NOMO-1 (cell line): ENCODE measurements at regions not wholly inside any gene's neighbourhood (a gene's known extent, or its start where the extent isn't known, plus 50 kb on each side); places are given as distances from the start of the nearest gene placed in this dataset.
A peak's percentile ranks its signal among the peaks of the same experiment; 100 is the strongest.
"Not testable (repeated sequence)": the region's sequence is repeated elsewhere in the genome, so short reads cannot be mapped to it uniquely, and the experiment has no call there.

ENCODE experiments used
- DNase-seq, 2 experiments: peaks; one replicate each; lab custom pipeline; 2025; ENCODE audit not compliant: unreplicated experiment in 2 of 2; lab: John Stamatoyannopoulos, UW

- DNase-seq: not testable (repeated sequence)
These were observed 222.4 kb downstream of the ERMARD start for GRCh38 chr6:169973588-169974467.

- DNase-seq: no peak
These were observed 221.3 kb downstream of the ERMARD start for GRCh38 chr6:169972736-169973135.

DNA sequence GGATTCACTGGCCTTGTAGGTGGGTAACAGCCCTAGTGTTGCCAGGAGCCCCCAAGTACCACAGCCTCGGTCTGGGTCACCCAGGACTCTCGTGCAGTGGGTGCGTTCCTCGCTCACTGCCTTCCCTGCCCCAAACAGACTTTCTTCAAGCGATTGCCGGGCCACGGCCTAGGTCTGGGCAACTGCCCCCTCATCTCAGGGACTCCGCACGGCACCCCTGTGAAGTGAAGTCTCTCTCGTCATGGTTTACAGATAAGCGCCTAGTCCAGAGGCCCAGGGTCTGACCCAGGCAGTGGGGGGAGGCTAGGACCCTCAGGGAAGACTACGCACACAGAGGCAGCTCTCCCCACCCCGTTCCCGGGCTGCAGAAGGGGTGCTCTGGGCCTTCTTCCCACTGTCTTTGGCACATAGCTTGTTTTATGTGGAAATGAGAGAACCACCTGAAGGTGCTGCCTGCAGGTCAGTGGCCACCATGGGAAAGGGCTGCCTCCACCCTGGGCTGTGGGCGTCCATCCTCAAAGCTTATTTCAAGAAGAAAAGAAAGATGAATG is 220.8 kb downstream of the ERMARD start:
- no peak for DNase-seq

GRCh38 chr6:169971081-169971861 is 219.8 kb downstream of the ERMARD start:
- DNase-seq: no peak

DNA sequence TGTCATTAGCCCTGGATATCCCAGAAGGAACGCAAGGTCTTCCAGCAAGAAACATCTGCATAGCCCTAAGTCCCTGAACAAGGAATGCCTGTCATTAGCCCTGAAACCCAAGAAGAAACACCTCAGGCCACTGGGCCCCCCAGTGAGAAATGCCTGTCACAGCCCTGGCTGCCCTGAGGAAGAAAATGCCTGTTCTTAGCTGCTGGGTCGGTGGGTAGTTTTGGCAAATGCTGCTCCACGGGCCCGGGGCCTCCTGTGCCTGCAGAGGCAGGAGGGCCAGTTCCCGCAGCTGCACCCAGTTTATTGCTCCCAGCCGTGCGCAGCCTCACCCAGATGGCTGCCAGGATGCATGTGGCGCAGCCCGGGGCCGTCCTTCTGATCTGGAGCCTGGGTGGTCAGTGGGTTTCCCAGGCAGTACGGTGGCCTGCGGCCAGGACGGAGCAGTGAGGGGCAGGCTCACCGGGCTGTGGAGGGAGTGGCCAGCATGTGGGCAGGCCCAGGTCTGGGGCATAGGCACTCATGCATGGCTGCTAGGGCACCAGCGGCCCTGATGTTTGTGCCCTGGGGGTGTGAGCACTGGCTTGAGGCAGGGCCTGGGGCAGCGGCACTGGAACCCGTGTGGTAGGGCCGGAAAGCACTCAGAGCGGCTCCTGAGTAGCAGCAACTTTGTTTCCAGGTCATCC is 219.0 kb downstream of the ERMARD start:
- DNase-seq: no peak

DNA sequence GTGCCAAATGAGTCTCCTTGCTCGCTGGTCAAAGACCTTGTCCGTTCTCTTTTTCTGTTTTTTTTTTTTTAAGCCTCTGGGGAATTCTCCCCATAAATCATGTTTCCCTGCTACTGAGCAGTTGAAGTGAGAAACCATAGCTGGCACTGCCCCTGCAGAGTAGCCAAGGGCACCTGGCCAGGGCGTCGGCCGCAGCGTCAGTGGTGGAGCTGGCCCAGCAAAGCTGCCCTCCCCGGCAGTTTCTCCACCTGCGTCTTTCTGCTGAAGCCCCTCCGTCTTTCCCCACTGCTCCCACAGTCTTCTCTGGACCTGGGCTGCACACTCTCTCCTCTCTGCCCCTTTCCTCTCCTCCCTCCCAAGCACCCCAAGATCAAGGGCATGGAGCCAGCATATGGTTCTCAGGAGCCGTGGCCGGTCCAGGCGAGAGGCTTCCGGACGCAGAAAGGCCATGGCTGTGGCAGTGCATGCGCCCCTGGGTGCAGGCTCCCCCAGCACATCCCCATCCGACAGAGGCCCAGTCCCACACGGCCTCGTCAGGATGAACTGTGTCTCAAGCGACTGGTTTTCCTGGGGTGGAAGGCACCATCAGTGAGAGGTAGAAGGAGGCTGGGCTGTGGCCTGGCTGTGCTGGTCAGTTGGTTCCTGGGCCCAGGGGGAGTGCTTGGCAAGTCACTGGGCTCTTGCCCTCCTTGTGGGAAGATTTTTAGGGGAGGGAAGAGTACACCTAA is 218.1 kb downstream of the ERMARD start:
- DNase-seq: no peak

DNA sequence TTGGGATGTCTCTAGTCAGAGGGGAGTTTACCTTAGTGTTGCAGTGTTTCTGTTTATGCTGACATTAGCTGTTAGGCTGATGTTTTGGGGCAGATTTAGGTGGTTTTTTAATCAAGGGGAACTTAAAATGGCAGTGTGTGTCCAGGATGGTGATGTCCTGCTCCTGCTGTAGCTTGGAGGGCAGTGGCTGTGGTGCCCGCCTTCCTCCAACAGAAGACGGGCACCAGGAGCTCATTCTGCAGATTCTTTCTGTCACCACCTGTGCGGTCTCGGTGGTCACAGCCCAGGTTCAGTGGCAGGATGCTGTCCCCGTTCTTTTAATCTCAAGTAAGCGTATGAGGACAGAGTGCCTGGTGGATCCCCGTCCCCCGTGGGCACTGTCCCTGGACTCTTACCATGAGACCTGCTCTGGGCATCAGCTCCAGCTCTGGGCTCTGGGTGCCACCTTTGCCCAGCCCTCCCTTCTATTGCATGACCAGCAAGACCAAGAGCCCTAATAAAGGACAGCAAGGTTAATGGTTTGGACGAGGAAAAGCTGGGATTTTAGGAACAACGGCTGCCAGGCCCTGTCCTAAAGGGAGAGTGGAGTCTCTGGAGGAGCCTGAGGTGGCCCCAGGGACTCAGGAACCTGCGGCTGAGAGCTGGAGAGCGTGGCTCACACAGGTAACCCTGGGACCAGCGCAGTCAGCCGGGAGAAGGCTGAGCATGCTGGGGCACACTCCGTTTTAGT is 217.3 kb downstream of the ERMARD start:
- no peak for DNase-seq

- DNase-seq: no peak
These were observed 216.3 kb downstream of the ERMARD start for GRCh38 chr6:169967687-169968086.

GRCh38 chr6:169966312-169967181 is 215.1 kb downstream of the ERMARD start:
- DNase-seq: no peak

- no peak for DNase-seq
These were observed 214.4 kb downstream of the ERMARD start for GRCh38 chr6:169965657-169966311.

- DNase-seq: no peak
These were observed 213.8 kb downstream of the ERMARD start for GRCh38 chr6:169965239-169965638.

DNA sequence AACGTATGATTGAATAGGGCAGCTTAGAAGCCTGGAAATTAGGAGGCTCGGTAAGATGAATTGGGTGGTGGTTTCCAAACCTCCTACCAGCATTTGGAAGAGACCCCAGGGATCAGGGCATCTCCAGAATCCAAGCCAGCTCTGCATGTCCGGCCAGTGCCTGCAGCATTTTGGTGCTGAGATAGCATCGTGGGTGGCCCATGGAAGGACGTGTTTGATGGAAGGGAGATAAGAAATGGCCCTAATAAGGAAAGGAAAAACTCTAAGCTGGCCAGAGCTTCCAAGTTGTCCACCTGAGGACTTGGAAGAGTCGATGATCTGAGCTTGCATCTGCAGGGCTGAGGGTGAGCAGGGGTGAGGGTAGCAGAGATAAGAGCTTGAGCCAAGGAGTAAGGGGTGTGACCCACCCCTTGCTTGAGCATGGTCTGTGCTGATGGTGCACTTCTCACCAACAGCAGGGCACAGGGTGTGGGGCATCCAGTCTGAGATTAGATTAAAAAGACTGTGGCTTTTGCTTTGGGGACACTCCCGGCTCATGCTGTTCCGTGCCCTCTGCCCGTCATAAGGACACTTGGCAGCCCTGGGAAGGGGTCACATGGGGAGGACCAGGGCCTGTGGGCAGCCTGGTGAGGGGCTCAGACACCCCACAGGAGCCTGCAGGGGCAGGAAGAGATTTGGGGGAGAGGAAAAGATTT is 213.2 kb downstream of the ERMARD start:
- DNase-seq: no peak

DNA sequence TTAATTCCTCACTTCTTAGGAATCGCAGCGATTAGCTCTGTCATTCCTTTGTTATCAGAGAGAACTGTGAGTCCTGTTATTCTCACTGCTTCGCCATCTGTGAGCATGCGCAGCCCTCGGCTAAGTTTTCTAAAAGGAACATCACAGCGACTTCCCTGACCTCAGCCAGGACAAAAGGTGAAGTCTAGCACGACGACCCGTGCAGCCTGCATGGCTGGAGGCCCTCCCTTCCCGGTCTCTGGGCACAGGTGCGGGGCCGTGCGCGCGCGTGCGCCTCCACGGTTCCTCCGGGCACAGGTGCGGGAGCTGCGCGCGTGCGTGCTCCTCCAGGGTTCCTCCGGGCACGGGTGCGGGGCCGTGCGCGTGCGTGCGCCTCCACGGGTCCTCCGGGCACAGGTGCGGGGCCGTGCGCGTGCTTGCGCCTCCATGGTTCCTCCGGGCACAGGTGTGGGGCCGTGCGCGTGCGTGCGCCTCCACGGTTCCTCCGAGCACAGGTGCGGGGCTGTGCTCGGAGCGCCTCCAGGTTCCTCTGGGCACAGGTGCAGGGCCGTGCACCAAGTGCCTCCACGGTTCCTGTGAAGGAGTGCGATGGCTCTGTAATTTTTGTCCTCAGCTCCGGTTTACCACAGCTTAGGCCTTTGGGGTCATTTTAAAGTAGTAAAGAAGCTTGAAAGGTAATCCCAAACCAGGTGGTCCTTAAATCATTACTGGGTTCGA is 212.3 kb downstream of the ERMARD start:
- DNase-seq: no peak

GRCh38 chr6:169962604-169963469 is 211.4 kb downstream of the ERMARD start:
- DNase-seq: no peak

DNA sequence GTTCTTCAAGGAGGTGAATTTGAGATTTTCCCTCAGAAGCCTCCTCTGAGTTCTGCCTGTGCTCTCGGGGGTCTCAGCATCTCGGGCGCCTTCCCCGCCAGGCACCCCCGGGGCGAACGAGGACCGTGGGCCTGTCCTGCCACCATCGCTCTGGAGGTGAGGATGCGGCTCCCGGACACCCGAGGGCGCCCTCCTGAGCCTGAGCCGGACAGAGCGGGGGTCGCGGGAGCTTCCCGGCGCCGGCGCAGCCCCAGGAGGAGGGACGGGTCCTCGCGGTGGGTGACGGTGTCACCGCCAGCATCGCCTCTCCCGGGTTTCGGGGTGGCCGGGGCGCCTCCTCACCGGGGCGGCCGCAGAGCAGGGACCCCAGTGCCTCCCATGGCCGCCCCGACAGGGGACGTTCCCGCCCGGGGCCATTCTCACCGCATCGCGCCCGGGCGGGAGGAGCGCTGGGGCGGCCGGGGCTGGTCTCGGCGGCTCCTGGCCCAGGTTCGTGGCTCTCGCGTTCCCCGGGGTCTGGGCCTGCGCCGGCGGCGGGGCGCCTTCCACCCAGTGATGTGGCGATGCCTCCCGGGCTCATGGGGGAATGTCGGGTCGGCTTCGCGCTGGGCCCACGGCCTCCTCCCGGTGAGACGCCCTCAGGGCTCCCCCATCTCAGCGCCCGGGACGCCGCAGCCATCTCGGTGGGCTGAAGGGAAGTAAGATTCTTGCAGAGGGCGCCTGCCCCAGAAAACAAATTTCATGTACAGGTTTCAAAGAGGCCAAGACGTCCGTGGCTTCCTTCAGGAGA is 210.5 kb downstream of the ERMARD start:
- peak in 1 of 2 experiments; percentile 7 for DNase-seq
